ENCODE measurements at regions not wholly inside any gene's neighbourhood (a gene's known extent, or its start where the extent isn't known, plus 50 kb on each side); places are given as distances from the start of the nearest gene placed in this dataset.

- no peak for DNase-seq
These were observed 68.7 kb upstream of the SLC4A11 start for GRCh38 chr20:3307725-3308124.

GRCh38 chr20:3307078-3307477 lies 68.1 kb upstream of the SLC4A11 start:
- no peak for DNase-seq

- DNase-seq: no peak
These were observed 67.1 kb upstream of the SLC4A11 start for GRCh38 chr20:3306068-3306467.

- no peak for DNase-seq
These were observed 65.5 kb upstream of the SLC4A11 start for GRCh38 chr20:3304456-3304855.

- DNase-seq: no peak
These were observed 58.0 kb upstream of the SLC4A11 start for GRCh38 chr20:3297079-3297378.

GRCh38 chr20:3296261-3297078 lies 57.5 kb upstream of the SLC4A11 start:
- DNase-seq: no peak
